ENCODE measurements at regions not wholly inside any gene's neighbourhood (a gene's known extent, or its start where the extent isn't known, plus 50 kb on each side); places are given as distances from the start of the nearest gene placed in this dataset.

GRCh38 chr1:82411605-82412004 is 610.9 kb downstream of the ADGRL2 start:
- no peaks in the 10 kb centered on the region for H3K9me3 Mint-ChIP-seq
- POLR2A ChIA-PET = no interaction called here
- CTCF ChIA-PET = no interaction called here

GRCh38 chr1:82405333-82405732 is 604.6 kb downstream of the ADGRL2 start:
- TF ChIP-seq ZNF671 (CRISPR knock-in tag; IDR thresholded peaks at IDR 0.05) = no peak
- no peak for TF ChIP-seq FOXP4 (CRISPR knock-in tag; IDR thresholded peaks at IDR 0.05)
- ATAC-seq = no peak
- Mint-ChIP-seq H3K9me3 (no peaks in the 10 kb centered on the region), H3K36me3 (no peaks in the 10 kb centered on the region), H3K27ac (no peak overlapping the region), H3K4me1 (no peaks in the 10 kb centered on the region), H3K4me3 (no peak overlapping the region), H3K27me3 (ENCODE audit: low read depth) (no peaks in the 10 kb centered on the region)
- DNase-seq (ENCODE audit: low spot score) = no peak
- ChIA-PET POLR2A (interaction anchor here (0.5 kb wide), 1 partner anchor 197 kb away, joined by 3 read pairs; no protein-coding TSS in a partner anchor), CTCF (no interaction called here)

More at GRCh38 chr1:82411605-82412004, 610.9 kb downstream of the ADGRL2 start:
- no peaks in the 10 kb centered on the region for H3K4me1 Mint-ChIP-seq
- no peaks in the 10 kb centered on the region for H3K36me3 Mint-ChIP-seq
- H3K4me3 Mint-ChIP-seq = no peak overlapping the region
- DNase-seq (ENCODE audit: low spot score) (no peak), ATAC-seq (no peak)
- TF ChIP-seq TEAD4 (CRISPR knock-in tag; IDR thresholded peaks at IDR 0.05) (no peak), OVOL2 (CRISPR knock-in tag; IDR thresholded peaks at IDR 0.05; ENCODE audit: borderline replicate concordance) (no peak), KAT7 (CRISPR knock-in tag; IDR thresholded peaks at IDR 0.05; ENCODE audit: borderline replicate concordance) (no peak), NFATC4 (CRISPR knock-in tag; IDR thresholded peaks at IDR 0.05) (no peak), ESRRA (CRISPR knock-in tag; IDR thresholded peaks at IDR 0.05; ENCODE audit: borderline replicate concordance) (no peak), TCF7 (CRISPR knock-in tag; IDR thresholded peaks at IDR 0.05; ENCODE audit: low read depth) (no peak), MAX (CRISPR knock-in tag; IDR thresholded peaks at IDR 0.05) (no peak), JUN (CRISPR knock-in tag; IDR thresholded peaks at IDR 0.05) (no peak), EMX1 (CRISPR knock-in tag; IDR thresholded peaks at IDR 0.05) (no peak), PRRX2 (CRISPR knock-in tag; IDR thresholded peaks at IDR 0.05) (no peak), GRHL2 (CRISPR knock-in tag; IDR thresholded peaks at IDR 0.05; ENCODE audit: insufficient replicate concordance, severe bottlenecking) (no peak)
- TF ChIP-seq, protein P1, sequence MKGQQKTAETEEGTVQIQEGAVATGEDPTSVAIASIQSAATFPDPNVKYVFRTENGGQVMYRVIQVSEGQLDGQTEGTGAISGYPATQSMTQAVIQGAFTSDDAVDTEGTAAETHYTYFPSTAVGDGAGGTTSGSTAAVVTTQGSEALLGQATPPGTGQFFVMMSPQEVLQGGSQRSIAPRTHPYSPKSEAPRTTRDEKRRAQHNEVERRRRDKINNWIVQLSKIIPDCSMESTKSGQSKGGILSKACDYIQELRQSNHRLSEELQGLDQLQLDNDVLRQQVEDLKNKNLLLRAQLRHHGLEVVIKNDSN (CRISPR knock-in tag; IDR thresholded peaks at IDR 0.05) = no peak
- TF ChIP-seq, protein P2, sequence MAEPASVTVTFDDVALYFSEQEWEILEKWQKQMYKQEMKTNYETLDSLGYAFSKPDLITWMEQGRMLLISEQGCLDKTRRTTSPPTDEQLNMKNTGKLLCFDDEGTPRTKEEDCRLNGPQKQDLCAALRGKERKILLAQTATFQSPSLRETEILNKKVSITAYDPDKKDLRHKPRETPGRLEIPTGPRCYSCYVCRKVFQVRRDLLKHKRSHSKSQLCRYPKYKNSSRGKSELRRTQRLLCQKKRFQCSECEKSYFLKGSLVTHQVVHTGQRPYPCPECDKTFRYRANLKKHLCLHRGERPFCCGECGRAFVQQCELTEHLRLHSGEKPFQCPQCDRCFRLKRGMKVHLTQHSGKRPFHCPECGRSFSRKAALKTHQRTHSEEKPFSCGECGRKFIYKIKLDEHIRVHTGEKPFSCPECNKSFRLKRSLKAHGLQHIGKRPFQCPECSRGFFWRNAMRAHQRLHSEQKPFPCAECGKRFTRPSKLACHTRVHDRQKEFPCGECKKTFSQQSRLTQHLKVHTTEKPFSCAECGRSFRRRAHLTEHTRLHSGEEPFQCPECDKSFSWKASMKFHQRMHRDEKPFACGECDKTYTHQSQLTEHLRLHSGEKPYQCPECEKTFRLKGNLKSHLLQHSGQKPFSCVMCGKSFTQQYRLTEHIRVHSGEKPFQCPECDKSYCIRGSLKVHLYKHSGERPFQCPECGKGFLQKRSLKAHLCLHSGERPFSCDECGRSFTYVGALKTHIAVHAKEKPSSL (CRISPR knock-in tag; conservative IDR thresholded peaks at IDR 0.05) = no peak
- TF ChIP-seq, protein P3, sequence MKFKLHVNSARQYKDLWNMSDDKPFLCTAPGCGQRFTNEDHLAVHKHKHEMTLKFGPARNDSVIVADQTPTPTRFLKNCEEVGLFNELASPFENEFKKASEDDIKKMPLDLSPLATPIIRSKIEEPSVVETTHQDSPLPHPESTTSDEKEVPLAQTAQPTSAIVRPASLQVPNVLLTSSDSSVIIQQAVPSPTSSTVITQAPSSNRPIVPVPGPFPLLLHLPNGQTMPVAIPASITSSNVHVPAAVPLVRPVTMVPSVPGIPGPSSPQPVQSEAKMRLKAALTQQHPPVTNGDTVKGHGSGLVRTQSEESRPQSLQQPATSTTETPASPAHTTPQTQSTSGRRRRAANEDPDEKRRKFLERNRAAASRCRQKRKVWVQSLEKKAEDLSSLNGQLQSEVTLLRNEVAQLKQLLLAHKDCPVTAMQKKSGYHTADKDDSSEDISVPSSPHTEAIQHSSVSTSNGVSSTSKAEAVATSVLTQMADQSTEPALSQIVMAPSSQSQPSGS (CRISPR knock-in tag; IDR thresholded peaks at IDR 0.05; ENCODE audit: borderline replicate concordance, low read depth) = no peak
- no peaks in the 10 kb centered on the region for H3K27me3 Mint-ChIP-seq (ENCODE audit: low read depth)
- no peak overlapping the region for H3K27ac Mint-ChIP-seq

- POLR2A ChIA-PET = no interaction called here
- Mint-ChIP-seq H3K4me3 (no peak overlapping the region), H3K27ac (no peak overlapping the region), H3K27me3 (ENCODE audit: low read depth) (no peaks in the 10 kb centered on the region), H3K9me3 (no peaks in the 10 kb centered on the region), H3K36me3 (no peaks in the 10 kb centered on the region), H3K4me1 (no peaks in the 10 kb centered on the region)
- ATAC-seq = no peak
- DNase-seq (ENCODE audit: low spot score) = no peak
- CTCF ChIA-PET = no interaction called here
- no peak for TF ChIP-seq HMGA2 (CRISPR knock-in tag; IDR thresholded peaks at IDR 0.05)
- no peak for TF ChIP-seq PRRX2 (CRISPR knock-in tag; IDR thresholded peaks at IDR 0.05)
- TF ChIP-seq FOXP4 (CRISPR knock-in tag; IDR thresholded peaks at IDR 0.05) = no peak
- TF ChIP-seq EMX1 (CRISPR knock-in tag; IDR thresholded peaks at IDR 0.05) = no peak
- TF ChIP-seq, protein P1 (CRISPR knock-in tag; IDR thresholded peaks at IDR 0.05) = no peak
- no peak for TF ChIP-seq ZNF512 (CRISPR knock-in tag; IDR thresholded peaks at IDR 0.05; ENCODE audit: borderline replicate concordance)
- TF ChIP-seq OVOL2 (CRISPR knock-in tag; IDR thresholded peaks at IDR 0.05; ENCODE audit: borderline replicate concordance) = no peak
- TF ChIP-seq, protein P4, sequence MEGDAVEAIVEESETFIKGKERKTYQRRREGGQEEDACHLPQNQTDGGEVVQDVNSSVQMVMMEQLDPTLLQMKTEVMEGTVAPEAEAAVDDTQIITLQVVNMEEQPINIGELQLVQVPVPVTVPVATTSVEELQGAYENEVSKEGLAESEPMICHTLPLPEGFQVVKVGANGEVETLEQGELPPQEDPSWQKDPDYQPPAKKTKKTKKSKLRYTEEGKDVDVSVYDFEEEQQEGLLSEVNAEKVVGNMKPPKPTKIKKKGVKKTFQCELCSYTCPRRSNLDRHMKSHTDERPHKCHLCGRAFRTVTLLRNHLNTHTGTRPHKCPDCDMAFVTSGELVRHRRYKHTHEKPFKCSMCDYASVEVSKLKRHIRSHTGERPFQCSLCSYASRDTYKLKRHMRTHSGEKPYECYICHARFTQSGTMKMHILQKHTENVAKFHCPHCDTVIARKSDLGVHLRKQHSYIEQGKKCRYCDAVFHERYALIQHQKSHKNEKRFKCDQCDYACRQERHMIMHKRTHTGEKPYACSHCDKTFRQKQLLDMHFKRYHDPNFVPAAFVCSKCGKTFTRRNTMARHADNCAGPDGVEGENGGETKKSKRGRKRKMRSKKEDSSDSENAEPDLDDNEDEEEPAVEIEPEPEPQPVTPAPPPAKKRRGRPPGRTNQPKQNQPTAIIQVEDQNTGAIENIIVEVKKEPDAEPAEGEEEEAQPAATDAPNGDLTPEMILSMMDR (IDR thresholded peaks at IDR 0.05) = no peak
Observed at GRCh38 chr1:82401116-82401515, 600.4 kb downstream of the ADGRL2 start.
